22Rv1 (cell line): ENCODE measurements at regions not wholly inside any gene's neighbourhood (a gene's known extent, or its start where the extent isn't known, plus 50 kb on each side); places are given as distances from the start of the nearest gene placed in this dataset.

Source experiments
- H3K27ac ChIP-seq: fragments of 450-650 bp; 2 replicates; pipeline ENCODE4 v1.5.1; 2017
- ZFX ChIP-seq: fragments of 450-650 bp; IDR thresholded peaks from 2 replicates; pipeline ENCODE4 v1.6.1; 2017; ENCODE audit warnings: antibody characterized with exemption, borderline replicate concordance
- TF ChIP-seq, protein P1 (sequence below): fragments of 450-650 bp; IDR thresholded peaks from 2 replicates; pipeline ENCODE4 v1.5.1; 2017; ENCODE audit warnings: mild to moderate bottlenecking

DNA sequence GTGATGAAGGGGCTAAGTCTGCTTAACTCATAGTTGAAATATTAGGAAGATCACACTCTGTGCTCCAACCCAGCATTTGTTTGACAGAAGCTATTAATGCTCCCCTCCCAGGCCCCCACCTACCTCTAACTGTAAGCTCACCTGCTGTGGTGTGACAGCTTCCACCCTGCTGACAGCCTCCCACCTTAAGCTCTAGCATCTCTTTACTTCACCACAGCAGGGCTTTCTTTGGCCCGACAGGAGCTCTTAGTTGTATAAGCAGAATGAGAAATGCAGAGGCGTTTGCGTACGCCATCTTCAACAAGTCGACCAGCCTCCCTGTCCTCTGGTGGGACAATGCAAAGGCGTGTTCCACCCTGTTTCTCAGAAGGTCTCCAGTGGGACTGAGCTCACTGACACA, 80.1 kb upstream of the OSBPL8 start:
- H3K27ac ChIP-seq: no peak overlapping the region
- TF ChIP-seq ZFX: no peak
- TF ChIP-seq, protein P1, sequence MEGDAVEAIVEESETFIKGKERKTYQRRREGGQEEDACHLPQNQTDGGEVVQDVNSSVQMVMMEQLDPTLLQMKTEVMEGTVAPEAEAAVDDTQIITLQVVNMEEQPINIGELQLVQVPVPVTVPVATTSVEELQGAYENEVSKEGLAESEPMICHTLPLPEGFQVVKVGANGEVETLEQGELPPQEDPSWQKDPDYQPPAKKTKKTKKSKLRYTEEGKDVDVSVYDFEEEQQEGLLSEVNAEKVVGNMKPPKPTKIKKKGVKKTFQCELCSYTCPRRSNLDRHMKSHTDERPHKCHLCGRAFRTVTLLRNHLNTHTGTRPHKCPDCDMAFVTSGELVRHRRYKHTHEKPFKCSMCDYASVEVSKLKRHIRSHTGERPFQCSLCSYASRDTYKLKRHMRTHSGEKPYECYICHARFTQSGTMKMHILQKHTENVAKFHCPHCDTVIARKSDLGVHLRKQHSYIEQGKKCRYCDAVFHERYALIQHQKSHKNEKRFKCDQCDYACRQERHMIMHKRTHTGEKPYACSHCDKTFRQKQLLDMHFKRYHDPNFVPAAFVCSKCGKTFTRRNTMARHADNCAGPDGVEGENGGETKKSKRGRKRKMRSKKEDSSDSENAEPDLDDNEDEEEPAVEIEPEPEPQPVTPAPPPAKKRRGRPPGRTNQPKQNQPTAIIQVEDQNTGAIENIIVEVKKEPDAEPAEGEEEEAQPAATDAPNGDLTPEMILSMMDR: no peak

DNA sequence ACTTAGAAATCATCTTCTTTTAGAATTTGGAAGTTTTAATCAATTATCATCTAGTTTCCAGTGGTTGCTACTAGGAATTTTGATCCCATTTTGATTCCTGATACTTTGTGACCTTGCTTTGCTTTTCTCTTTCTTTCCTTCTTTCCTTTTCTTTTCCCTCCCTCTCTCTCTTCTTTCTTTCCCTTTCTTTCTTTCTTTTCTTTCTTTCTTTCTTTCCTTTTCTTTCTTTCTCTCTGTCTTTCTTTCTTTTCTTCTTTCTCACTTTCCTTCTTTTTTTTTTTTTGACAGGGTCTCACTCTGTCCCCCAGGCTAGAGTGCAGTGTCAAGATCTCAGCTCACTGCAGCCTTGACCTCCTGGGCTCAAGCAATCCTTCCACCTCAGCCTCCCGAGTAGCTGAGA, 81.5 kb upstream of the OSBPL8 start:
- TF ChIP-seq, protein P1: no peak
- no peak for TF ChIP-seq ZFX
- H3K27ac ChIP-seq: no peak overlapping the region

DNA sequence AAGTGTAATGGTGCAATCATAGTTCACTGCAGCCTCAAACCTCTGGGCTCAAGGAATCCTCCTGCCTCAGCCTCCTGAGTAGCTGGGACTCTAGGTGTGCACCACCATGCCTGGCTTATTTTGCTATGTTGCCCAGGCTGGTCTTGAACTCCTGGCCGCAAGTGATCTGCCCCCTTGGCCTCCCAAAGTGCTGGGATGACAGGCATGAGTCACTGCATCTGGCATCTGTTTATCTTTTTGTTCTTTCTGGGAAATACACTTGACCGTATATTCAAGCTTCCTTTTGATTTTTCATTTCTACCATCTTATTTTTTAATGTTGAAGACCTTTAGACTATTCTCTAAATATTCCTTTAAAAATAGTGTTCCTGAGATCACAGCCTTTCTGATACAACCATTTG, 82.4 kb upstream of the OSBPL8 start:
- TF ChIP-seq, protein P1: no peak
- no peak for TF ChIP-seq ZFX
- H3K27ac ChIP-seq: no peak overlapping the region

DNA sequence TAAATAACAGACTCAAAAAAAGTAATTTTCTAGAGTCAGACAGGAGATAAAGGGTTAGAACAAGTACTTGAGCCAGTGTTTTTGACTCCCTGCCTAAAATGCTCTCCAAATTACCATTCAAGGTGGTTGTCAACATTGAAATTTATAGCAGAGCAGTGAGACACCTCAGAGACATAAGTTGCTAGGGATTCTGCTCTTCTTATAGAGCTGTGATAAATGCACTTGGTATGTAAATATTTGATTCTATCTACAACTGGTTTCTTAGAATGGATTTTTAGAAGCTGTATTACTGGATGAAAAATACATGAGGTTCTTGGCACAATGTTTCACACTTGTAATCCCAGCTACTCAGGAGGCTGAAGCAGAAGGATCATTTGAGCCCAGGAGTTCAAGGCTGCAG, 83.9 kb upstream of the OSBPL8 start:
- no peak overlapping the region for H3K27ac ChIP-seq
- no peak for TF ChIP-seq ZFX

DNA sequence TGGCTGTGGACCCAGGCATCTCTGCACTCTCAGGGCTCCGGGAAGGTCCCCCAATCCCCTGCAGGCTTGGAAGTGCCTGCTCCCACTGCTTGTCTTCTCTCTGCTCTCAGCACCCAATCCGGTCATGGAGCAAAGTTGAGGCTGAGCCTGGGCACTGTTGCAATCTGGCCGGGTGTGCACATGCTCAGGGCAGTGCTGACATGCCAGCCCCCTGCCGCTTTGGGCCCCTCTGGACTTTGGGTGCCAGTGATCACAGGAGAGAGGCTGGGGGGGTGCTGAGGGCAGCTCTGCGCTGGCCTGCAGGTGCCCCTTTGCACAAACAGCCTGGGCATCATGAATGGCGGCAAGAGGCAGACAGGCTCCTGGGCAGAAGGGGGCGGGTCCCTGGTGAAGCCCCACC, 85.4 kb upstream of the OSBPL8 start:
- TF ChIP-seq, protein P1: no peak
- TF ChIP-seq ZFX: no peak
- H3K27ac ChIP-seq: no peak overlapping the region

DNA sequence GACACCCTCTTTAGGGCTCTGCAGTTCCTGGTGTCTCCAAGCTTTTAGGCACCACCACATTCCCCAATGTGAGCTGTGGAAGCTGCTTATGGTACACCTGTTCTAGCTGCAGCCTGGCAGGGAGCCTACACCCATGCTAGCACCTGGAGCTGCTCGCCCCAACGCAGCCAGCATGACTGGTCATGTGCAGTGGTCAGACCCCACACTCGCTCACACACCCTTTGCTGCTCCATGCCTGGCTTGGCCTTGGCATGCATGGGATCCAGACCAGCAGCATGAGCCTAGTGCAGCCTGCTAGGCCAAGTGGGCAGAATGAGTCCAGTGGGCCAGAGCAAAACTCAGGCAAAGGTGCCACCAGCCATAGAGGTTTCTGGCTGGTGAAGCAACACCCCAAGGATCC, 86.4 kb upstream of the OSBPL8 start:
- no peak for TF ChIP-seq ZFX
- TF ChIP-seq, protein P1: no peak

DNA sequence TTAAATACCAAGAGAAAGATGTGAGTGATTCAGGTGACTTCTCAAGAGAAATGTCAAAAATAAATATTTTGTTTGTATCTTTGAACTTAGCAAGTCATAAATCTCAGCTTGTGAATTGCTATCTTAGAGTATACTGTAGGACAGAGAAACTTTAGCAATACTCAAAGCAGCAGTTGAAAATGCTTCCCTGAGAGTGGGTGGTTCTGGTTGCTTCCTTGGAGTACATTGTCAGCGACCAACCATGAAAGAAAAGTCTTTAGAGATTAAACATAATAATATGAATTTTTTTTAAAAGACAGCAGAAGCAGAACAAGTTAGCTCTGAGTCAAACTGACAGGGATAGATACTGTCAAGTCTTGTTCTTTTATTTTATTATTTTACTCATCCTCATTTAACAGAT, 86.8 kb upstream of the OSBPL8 start:
- no peak for TF ChIP-seq ZFX
- TF ChIP-seq, protein P1: no peak
- H3K27ac ChIP-seq: no peak overlapping the region

More for the DNA sequence above, 86.4 kb upstream of the OSBPL8 start:
- H3K27ac ChIP-seq: no peak overlapping the region

DNA sequence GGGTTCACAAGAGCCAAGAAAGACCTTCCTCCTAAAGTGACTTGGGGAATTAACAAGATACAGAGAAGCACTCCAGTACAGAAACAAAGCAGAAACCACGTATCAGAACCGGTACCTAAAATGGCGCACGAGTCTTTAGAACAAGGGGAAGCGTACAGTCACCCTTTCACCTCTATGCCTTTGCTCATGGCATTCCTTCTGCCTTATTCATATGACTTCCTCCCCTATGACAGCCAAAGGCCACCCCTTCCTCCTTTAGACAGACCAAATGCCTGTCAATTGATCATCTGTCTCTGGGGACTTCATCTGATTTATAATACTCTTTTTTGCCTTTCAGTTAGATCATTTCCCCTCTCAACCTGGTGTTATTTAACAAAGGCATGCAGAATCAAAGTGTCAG, 89.5 kb upstream of the OSBPL8 start:
- TF ChIP-seq ZFX: no peak
- TF ChIP-seq, protein P1: no peak

More for the DNA sequence above, 89.5 kb upstream of the OSBPL8 start:
- no peak overlapping the region for H3K27ac ChIP-seq
